Endothelial cell of umbilical vein (primary cell): ENCODE measurements at regions not wholly inside any gene's neighbourhood (a gene's known extent, or its start where the extent isn't known, plus 50 kb on each side); places are given as distances from the start of the nearest gene placed in this dataset.

Experiments
- BruUV-seq: library from RNA; stranded (reverse); fragments of 400-500 nt; replicated peaks from 2 replicates; lab custom pipeline; 2021; lab: Mats Ljungman, UMichigan
- CTCF ChIA-PET: fragments of 300-600, 350-600 bp; sonication (Branson Sonifier 250); formaldehyde crosslinking; loops from one replicate; lab custom pipeline; 2021; ENCODE audit warnings: antibody characterized with exemption, inconsistent platforms; lab: Charles Lee
- POLR2A ChIA-PET: fragments of 300-600, 350-600 bp; sonication (Branson Sonifier 250); formaldehyde crosslinking; loops from one replicate; lab custom pipeline; 2021; ENCODE audit warnings: antibody characterized with exemption, inconsistent platforms; lab: Charles Lee
- DNase-seq: peaks from one replicate; pipeline ENCODE4 v3.0.0-alpha.2; 2011; ENCODE audit warnings: low read depth, low spot score
- FAIRE-seq: peaks from 2 replicates; lab custom pipeline; 2011; peaks lifted over from hg19 to GRCh38; lab: Jason Lieb, UNC
- H2AFZ ChIP-seq: 2 replicates; pipeline ENCODE4 v1.6.0; 2012; ENCODE audit warnings: low read depth, low read length, control low read depth, inconsistent platforms
- H3K27ac ChIP-seq: 2 replicates; pipeline ENCODE4 v1.5.1; 2011; ENCODE audit warnings: low read depth, mild to moderate bottlenecking, control low read depth, low read length, moderate library complexity; ENCODE audit not compliant: insufficient read depth
- H3K27me3 ChIP-seq, 2 experiments: 2 replicates each; pipeline versions ENCODE4 v1.6.0 to v1.6.1; 2011; ENCODE audit warnings: low read length in 2 of 2, mixed read lengths in 1 of 2; ENCODE audit not compliant: control insufficient read depth in 2 of 2, insufficient read depth in 2 of 2
- H3K36me3 ChIP-seq, 2 experiments: 2 replicates in 1 of 2; 3 replicates in 1 of 2; pipeline ENCODE4 v1.5.1; 2011; ENCODE audit warnings: low read length in 2 of 2, mild to moderate bottlenecking in 1 of 2, moderate library complexity in 1 of 2; ENCODE audit not compliant: control insufficient read depth in 2 of 2, insufficient read depth in 2 of 2; ENCODE audit errors: extremely low read depth in 1 of 2
- H3K4me1 ChIP-seq: 3 replicates; pipeline ENCODE4 v1.5.1; 2011; ENCODE audit warnings: mild to moderate bottlenecking, low read length; ENCODE audit not compliant: control insufficient read depth, insufficient read depth; ENCODE audit errors: extremely low read depth
- H3K4me2 ChIP-seq: 2 replicates; pipeline ENCODE4 v1.6.1; 2011; ENCODE audit warnings: low read length, control low read depth, mixed read lengths; ENCODE audit not compliant: insufficient read depth
- H3K4me3 ChIP-seq, 3 experiments: fragments of 200-600 bp in 1 of 3; sonication (generic), shearing (Covaris generic) in 1 of 3; replicated peaks in 1 of 3; 2 replicates each; pipeline ENCODE4 v1.5.1; 2011 to 2016; ENCODE audit warnings: control low read depth in 3 of 3, low read length in 3 of 3, mild to moderate bottlenecking in 2 of 3, inconsistent platforms in 1 of 3, low read depth in 1 of 3, moderate library complexity in 1 of 3; ENCODE audit not compliant: insufficient read depth in 1 of 3
- H3K79me2 ChIP-seq: 2 replicates; pipeline ENCODE4 v1.6.0; 2012; ENCODE audit warnings: low read length, inconsistent platforms; ENCODE audit not compliant: control insufficient read depth, insufficient read depth
- H3K9ac ChIP-seq: replicated peaks from 2 replicates; pipeline ENCODE3; 2011; ENCODE audit warnings: low read length, control low read depth; ENCODE audit not compliant: insufficient read depth; ENCODE audit errors: extremely low read depth
- H3K9me1 ChIP-seq: replicated peaks from 3 replicates; pipeline ENCODE4 v1.6.0; 2011; ENCODE audit warnings: mild to moderate bottlenecking, low read length; ENCODE audit not compliant: control insufficient read depth, insufficient read depth; ENCODE audit errors: extremely low read depth
- H3K9me3 ChIP-seq: replicated peaks from 2 replicates; pipeline ENCODE4 v1.5.1; 2012; ENCODE audit warnings: low read length, inconsistent platforms; ENCODE audit not compliant: control insufficient read depth, insufficient read depth
- H4K20me1 ChIP-seq: replicated peaks from 2 replicates; pipeline ENCODE3; 2011; ENCODE audit warnings: mild to moderate bottlenecking, low read length; ENCODE audit not compliant: control insufficient read depth, insufficient read depth; ENCODE audit errors: extremely low read depth
- EZH2 ChIP-seq: IDR thresholded peaks from 2 replicates; pipeline ENCODE4 v1.6.1; 2012; ENCODE audit warnings: borderline replicate concordance, low read depth, mild to moderate bottlenecking, moderate library complexity, low read length, inconsistent platforms; ENCODE audit not compliant: severe bottlenecking
- FOS ChIP-seq: IDR thresholded peaks from 2 replicates; pipeline ENCODE4 v1.6.1; 2011; ENCODE audit warnings: mild to moderate bottlenecking, low read length, moderate library complexity, borderline replicate concordance; ENCODE audit not compliant: insufficient read depth
- GATA2 ChIP-seq: IDR thresholded peaks from 2 replicates; pipeline ENCODE4 v1.7.0; 2011; ENCODE audit warnings: low read depth, mild to moderate bottlenecking, moderate library complexity, mixed read lengths, low read length; ENCODE audit not compliant: insufficient read length, insufficient read depth
- MYC ChIP-seq: IDR thresholded peaks from one replicate; pipeline ENCODE4 v1.6.1; 2011; ENCODE audit warnings: mild to moderate bottlenecking, low read depth, low read length
- POLR2A ChIP-seq: IDR thresholded peaks from 2 replicates; pipeline ENCODE4 v1.6.1; 2012; ENCODE audit warnings: low read depth, mild to moderate bottlenecking, control low read depth, low read length
- POLR2AphosphoS5 ChIP-seq: IDR thresholded peaks from 2 replicates; pipeline ENCODE4 v1.6.1; 2012; ENCODE audit warnings: low read depth, mild to moderate bottlenecking, control low read depth, low read length, moderate library complexity; ENCODE audit not compliant: insufficient read depth
- dilution Hi-C: fragments of 300-500 bp; cut with MboI; formaldehyde crosslinking; loops from one replicate; pipeline ENCODE4 v1.15.0; 2019; ENCODE audit warnings: low sequenced_read_pairs; ENCODE audit not compliant: extremely low pct_ligation_motif_present
- intact Hi-C: fragments of 100-400 bp; cut with micrococcal nuclease; formaldehyde crosslinking; loops from one replicate; pipeline ENCODE4 v1.10.0; 2022
- TF ChIP-seq, protein P1 (sequence below), 2 donors: IDR thresholded peaks; 1 replicate in 1 of 2; 2 replicates in 1 of 2; pipeline ENCODE4 v1.5.1; 2011; ENCODE audit warnings: low read length in 2 of 2, mild to moderate bottlenecking in 2 of 2, moderate library complexity in 2 of 2, control low read depth in 1 of 2, inconsistent platforms in 1 of 2, low read depth in 1 of 2; ENCODE audit not compliant: insufficient read depth in 1 of 2; ENCODE audit errors: extremely low read depth in 1 of 2
- TF ChIP-seq, protein P2 (sequence below): IDR thresholded peaks from 2 replicates; pipeline ENCODE4 v1.6.1; 2011; ENCODE audit not compliant: insufficient read depth, insufficient read length

DNA sequence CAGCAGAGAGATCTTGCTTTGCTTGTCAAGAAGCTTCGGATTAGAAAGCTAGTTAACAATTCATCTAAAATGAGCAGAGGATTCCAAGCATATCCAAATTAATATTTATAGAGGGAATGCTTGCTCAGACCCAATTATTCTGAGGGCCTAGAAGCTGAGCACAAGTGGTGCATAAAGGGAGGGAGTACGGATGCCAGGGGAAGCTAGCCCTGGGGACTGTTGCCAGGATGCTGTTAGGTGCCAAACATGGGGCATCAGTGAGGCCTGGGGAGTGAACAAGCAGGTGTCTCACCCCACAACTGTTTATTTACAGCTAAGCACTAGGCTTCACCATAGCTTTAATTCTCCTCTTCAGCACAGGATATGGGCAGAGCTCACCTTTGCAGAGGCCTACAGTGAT is 684.1 kb upstream of the C16orf82 start:
- no peaks in the 10 kb centered on the region for H3K27me3 ChIP-seq
- CTCF ChIA-PET: no interaction called here
- H3K27ac ChIP-seq: no peak overlapping the region
- dilution Hi-C loops: no loop called here
- H3K4me1 ChIP-seq: no peaks in the 10 kb centered on the region
- H3K9me3 ChIP-seq: peaks cover 4% of the 10 kb centered on the region
- POLR2A ChIA-PET: no interaction called here
- H2AFZ ChIP-seq: no peak overlapping the region
- H4K20me1 ChIP-seq: no peaks in the 10 kb centered on the region
- no peaks in the 10 kb centered on the region for H3K79me2 ChIP-seq
- intact Hi-C loops: no loop called here
- H3K9me1 ChIP-seq: no peaks in the 10 kb centered on the region
- no peak overlapping the region for H3K9ac ChIP-seq
- no peaks in the 10 kb centered on the region for H3K36me3 ChIP-seq
- H3K4me2 ChIP-seq: no peak overlapping the region
- no peak for TF ChIP-seq FOS
- TF ChIP-seq POLR2A: no peak
- no peak for TF ChIP-seq MYC
- TF ChIP-seq, protein P1, sequence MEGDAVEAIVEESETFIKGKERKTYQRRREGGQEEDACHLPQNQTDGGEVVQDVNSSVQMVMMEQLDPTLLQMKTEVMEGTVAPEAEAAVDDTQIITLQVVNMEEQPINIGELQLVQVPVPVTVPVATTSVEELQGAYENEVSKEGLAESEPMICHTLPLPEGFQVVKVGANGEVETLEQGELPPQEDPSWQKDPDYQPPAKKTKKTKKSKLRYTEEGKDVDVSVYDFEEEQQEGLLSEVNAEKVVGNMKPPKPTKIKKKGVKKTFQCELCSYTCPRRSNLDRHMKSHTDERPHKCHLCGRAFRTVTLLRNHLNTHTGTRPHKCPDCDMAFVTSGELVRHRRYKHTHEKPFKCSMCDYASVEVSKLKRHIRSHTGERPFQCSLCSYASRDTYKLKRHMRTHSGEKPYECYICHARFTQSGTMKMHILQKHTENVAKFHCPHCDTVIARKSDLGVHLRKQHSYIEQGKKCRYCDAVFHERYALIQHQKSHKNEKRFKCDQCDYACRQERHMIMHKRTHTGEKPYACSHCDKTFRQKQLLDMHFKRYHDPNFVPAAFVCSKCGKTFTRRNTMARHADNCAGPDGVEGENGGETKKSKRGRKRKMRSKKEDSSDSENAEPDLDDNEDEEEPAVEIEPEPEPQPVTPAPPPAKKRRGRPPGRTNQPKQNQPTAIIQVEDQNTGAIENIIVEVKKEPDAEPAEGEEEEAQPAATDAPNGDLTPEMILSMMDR (IDR thresholded peaks at IDR 0.05; ENCODE audit: extremely low read depth in 1 of 2, insufficient read depth in 1 of 2, low read depth in 1 of 2, low read length in 2 of 2): no peak
- TF ChIP-seq, protein P2, sequence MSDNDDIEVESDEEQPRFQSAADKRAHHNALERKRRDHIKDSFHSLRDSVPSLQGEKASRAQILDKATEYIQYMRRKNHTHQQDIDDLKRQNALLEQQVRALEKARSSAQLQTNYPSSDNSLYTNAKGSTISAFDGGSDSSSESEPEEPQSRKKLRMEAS: no peak
- TF ChIP-seq POLR2AphosphoS5: no peak
- TF ChIP-seq EZH2: no peak
- TF ChIP-seq GATA2: no peak
- H3K4me3 ChIP-seq: no peak overlapping the region
- BruUV-seq: no TSS peak
- DNase-seq: no peak
- FAIRE-seq: no peak
